ENCODE measurements at regions not wholly inside any gene's neighbourhood (a gene's known extent, or its start where the extent isn't known, plus 50 kb on each side); places are given as distances from the start of the nearest gene placed in this dataset.

DNA sequence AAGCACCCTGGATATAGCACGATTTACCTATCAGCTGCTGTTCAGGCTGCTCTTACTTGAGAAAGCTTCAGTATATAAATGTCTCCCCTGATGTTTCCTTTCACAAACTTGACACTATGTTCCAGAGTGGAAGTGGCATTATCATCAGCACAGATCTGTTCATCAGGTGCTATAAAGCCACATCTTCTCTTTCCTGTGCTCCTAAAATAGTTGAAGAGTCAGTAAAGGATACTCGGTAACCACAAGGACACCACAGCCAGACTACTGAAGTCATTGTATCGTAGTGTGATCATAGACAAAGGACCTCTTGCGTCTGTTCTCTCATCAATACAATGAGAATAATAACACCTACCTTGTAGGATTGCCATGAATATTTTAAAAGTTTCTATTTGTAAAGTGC, 841.0 kb upstream of the CELF4 start:
- DNase-seq (ENCODE audit: low spot score) (no peak), ATAC-seq (no peak)

DNA sequence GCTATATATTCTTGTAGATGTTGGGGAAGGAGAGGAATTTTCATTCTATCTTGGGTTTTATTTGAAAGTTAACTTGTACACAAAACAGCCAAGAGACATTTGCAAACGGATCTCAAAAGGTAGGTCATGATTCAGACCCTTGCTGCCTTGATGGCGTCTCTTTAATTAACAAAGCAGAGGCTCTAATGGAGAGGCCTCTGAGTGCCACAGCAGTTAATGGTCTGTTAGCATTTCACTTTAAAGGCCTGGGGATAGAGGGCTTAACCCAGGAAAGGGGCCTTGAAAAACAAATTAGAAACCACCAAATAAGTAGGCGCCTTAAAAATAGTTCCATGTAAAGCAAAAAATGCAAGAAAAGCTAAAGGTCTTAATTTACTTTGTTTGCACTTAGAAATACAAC, 836.9 kb upstream of the CELF4 start:
- ATAC-seq (no peak), DNase-seq (ENCODE audit: low spot score) (no peak)

- DNase-seq (ENCODE audit: low spot score) (no peak), ATAC-seq (no peak)
Observed at GRCh38 chr18:38397094-38397493, 831.5 kb upstream of the CELF4 start.

DNA sequence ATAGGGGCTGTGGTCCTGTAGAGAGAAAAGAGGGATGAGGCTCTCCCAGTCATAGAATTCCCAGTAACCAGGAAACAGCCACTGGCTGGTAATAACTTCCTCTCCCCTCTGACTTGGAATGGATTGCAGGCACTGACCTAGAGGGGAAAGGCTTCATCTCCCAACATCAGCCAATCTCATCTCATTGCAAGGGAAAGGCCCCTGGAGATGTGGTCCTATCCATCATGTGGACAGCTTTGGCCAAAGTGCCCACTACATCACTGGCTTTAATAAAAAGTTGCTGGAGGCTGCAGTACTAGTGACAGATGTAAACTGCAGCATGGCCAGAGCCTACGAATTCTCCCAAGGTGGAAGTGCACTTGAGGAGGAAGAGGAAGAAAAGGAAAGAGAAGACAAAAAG, 820.5 kb upstream of the CELF4 start:
- no peak for ATAC-seq

DNA sequence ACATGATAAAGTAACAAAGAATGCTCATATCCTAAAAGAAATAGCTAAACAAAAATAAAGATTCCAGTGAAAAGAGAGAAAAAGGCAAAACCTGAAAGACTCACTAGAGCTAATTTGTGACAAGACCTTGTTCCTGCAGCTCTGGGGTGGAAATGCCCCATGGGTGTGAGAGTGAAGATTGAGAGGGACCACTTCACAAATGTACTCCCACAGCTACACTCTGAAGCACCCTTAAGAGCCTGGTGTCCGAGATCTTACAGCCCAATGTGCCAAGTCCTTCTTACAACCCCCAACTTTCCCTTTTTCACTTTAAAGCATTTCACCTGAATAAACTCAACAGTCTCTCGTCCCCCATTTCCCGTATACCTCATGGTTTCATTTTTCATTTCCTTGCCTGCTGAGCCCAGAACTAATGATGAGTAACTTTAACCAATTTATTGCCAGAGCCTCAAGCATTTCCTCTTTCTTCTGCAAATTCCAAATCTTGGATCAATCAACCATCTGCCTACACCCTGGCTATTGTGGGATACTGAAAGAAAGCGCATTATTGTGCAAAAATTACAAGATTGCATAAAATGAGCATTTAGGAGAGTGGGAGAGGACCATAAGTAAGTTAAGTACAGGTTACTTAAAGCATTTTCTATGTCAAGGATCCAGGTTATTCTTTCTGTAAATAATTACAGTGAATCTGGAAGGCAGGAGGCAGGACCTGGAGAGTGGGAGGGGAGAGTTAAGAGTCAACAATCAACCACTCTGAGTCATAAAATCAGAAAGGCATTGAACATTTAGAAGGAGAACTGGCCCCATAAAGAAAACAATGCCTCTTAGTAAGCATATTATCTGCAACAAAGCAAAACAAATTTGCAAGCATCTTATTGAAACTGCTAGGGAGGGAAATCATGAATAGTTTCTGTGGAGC, 804.4 kb upstream of the CELF4 start:
- DNase-seq (ENCODE audit: low spot score) (no peak), ATAC-seq (no peak)

More for the DNA sequence above, 820.5 kb upstream of the CELF4 start:
- no peak for DNase-seq (ENCODE audit: low spot score)

DNA sequence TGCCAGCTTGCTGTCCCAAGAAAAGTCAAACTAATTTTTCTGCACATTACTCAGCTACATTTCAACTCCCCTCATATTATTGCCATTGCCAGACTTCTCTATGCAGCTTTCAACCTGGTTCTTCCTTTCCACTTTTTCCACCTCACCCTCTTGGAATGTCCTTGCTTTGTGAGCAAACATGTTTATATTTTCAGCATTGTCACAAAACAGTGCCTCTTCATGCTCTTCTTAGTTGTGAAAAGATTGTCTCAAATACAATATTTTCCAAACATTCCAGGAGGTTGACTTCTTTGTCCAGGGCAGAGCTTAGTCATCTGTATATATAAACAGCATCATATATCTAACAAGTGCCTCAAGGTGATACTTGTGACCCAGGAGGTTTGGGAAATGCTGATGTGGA, 803.3 kb upstream of the CELF4 start:
- no peak for ATAC-seq
- DNase-seq (ENCODE audit: low spot score), result no peak

DNA sequence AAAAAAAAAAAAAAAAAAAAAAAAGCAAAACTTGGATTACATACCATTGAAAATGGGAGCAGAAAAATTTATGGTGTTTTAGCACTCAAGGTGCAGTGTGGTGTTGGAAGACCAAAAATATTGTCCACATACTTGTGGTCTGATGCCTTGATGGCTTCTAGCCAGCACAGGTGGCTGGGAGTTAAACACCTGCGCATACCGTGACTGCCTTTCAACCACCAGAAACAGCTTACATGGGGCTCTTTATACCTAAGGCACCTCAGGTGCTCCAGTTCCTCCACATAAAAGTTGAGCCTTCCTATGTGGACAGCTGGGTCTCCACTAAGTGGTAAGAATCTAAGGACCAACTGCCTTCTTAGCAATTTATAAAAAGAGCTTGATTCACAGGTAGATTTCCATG, 802.6 kb upstream of the CELF4 start:
- DNase-seq (ENCODE audit: low spot score) (no peak), ATAC-seq (no peak)

- ATAC-seq, result no peak
- no peak for DNase-seq (ENCODE audit: low spot score)
Observed at GRCh38 chr18:38367473-38367872, 801.9 kb upstream of the CELF4 start.

- DNase-seq (ENCODE audit: low spot score) (no peak), ATAC-seq (no peak)
Observed at GRCh38 chr18:38362286-38362792, 796.7 kb upstream of the CELF4 start.

- no peak for DNase-seq (ENCODE audit: low spot score)
Observed at GRCh38 chr18:38358805-38359657, 793.4 kb upstream of the CELF4 start.

DNA sequence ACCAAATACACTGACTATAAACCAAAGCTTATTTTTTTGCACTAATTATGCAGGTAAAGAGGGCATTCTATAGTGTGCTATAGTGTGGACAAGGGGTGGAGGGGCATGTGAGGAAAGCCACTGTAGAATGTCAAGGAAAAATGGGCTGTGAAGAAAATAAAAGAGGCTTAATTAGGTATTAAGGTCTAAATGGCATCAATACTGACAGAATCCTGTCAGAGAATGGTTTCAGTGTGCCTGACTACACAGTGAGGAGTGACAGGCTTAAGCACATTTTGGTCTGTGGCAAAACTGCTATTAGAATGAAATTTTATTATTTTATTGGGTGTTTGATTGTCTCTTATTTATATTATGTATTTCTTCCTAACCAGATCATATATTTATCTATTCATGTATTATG, 787.6 kb upstream of the CELF4 start:
- ATAC-seq (no peak), DNase-seq (ENCODE audit: low spot score) (no peak)

More at GRCh38 chr18:38358805-38359657, 793.4 kb upstream of the CELF4 start:
- ATAC-seq, result no peak

DNA sequence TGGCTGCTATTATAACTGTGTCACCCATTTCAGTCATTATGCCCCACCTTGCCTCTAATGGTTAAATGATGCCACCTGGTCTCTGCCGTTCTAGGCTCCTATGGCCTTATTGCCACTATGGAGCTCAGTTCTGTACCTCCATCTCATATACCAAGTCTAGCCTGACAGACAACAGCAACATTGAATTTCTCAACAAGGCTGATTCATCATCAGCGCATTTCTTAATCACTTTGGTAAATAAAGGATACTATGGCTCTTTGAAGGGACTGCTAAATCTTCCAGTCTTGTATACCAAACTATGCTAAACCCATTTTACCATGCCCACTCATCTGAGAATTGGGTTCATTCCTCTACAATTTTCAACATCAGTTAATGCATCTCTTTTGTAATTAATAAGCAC, 784.5 kb upstream of the CELF4 start:
- ATAC-seq (no peak), DNase-seq (ENCODE audit: low spot score) (no peak)

- ATAC-seq (no peak), DNase-seq (ENCODE audit: low spot score) (no peak)
Observed at GRCh38 chr18:38330573-38330972, 765.0 kb upstream of the CELF4 start.

DNA sequence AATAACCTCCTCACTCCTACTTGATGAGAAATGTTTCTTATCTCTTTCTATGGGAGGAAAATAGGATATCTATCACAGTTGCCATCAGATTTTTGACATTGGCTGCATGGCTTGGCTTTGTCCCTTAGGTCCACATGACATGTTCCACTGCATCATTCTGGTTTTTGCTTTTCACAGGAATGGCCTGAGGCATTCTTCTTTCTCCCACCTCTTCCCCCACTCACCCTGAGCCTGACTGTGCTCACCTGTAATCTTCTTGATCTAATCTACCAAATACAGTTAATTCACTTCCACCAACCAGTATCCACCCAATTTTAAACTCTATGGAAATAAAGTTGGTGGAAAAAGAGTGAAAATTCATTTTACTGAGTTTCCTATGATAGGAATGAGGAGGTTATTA, 763.5 kb upstream of the CELF4 start:
- ATAC-seq (no peak), DNase-seq (ENCODE audit: low spot score) (no peak)

GRCh38 chr18:38322206-38322605, 756.6 kb upstream of the CELF4 start:
- ATAC-seq, result no peak
- DNase-seq (ENCODE audit: low spot score), result no peak

- ATAC-seq, result no peak
- no peak for DNase-seq (ENCODE audit: low spot score)
Observed at GRCh38 chr18:38321262-38321661, 755.7 kb upstream of the CELF4 start.

DNA sequence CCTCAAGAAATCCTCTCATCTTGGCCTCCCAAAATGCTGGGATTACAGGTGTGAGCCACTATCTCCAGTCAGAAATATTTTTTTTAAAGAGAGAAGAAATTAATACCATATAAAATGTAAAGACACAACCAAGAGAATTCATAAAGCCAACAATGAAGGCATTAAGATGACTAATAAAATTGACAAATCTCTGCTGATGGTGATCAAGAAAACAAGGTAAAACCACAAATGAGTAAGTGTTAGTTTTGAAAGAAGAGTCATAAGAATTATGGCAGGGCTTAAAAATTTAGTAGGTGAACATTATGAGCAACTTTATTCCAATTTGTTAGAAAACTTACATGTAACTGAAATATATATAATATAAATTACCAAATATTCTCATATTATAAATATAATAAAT, 752.8 kb upstream of the CELF4 start:
- no peak for ATAC-seq
- DNase-seq (ENCODE audit: low spot score), result no peak

DNA sequence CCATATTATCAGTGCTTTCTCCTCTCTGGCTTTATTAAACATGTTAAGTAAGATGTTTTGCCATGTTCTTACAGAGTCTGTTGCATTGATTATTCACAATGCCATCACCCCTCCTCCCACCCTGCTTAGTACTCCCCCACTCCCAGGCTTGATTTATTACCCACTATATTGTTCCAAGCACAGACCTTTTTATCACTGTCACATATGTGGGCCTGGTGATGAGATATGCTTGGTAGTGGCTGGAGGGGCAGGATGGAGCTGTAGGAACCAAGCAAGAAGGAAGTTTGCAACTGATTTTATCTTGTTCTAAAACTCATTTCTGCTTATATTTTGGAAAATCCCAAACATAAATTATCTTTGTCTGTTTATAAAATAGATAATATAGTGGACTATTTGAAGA, 748.2 kb upstream of the CELF4 start:
- no peak for DNase-seq (ENCODE audit: low spot score)
- no peak for ATAC-seq

DNA sequence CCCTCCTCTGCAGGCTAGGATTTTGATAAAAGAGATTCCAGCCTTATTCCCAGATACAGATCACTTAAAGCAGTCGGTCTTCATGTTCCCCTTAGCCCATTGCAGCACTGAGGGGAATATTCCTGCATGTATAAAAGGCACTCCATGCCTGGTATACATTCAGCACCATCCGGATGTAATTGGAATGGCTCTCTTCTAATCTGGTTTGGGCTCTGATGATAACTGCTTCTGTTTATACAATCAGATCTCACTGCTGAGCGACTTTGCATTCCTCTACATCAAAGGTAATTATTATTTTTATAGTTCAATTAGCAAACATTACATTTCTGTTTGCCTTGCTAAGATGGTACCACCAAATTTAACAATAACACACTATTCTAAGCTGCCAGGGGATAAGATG, 746.9 kb upstream of the CELF4 start:
- ATAC-seq, result no peak

GRCh38 chr18:38310936-38311335, 745.3 kb upstream of the CELF4 start:
- DNase-seq (ENCODE audit: low spot score), result no peak
- no peak for ATAC-seq

More for the DNA sequence above, 746.9 kb upstream of the CELF4 start:
- DNase-seq (ENCODE audit: low spot score), result no peak

DNA sequence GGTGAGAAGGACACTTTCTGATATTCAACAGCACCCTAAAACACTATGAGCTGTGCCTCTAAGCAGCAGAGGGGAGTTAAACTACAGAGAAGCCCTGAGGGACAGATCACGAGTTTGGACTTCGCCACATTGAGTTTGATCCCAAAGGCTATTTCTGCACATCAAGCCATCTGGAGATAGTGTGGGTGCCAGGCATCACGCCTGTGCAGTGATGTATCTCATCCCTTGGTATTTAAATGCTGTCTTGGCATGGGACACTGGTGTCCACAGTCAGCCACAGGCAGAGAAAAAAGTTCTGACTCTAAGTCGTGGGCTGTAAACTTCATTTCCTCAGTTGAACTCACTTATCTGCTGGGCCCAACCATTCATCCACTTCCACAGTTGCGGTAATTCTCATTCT, 742.3 kb upstream of the CELF4 start:
- DNase-seq (ENCODE audit: low spot score) (no peak), ATAC-seq (no peak)

DNA sequence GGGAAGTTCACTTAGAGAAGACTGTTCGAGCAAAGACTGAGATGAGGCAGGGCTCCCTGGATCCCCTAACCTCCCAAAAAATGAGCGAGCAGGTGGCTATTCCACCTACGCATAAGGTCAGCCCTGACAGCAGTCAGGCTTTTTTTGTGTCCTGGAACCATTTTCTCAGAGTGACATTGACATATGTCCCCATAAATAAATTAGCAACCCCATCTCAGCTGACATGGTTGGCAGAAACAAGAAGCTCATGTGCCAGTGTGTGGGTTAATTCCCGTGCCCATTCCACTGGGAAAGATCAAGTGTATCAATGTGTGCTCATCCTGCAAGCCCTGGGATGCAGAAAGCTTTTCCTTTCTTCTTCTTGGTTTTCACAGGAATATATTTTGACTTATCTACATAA, 740.4 kb upstream of the CELF4 start:
- ATAC-seq, result no peak
- no peak for DNase-seq (ENCODE audit: low spot score)
